SW 1271 (cell line): ENCODE measurements at regions not wholly inside any gene's neighbourhood (a gene's known extent, or its start where the extent isn't known, plus 50 kb on each side); places are given as distances from the start of the nearest gene placed in this dataset.

Source experiments
- DNase-seq, 2 experiments: peaks; one replicate each; lab custom pipeline; 2025; lab: John Stamatoyannopoulos, UW

- no peak for DNase-seq
Observed at GRCh38 chr18:55090564-55091188, 131.4 kb upstream of the CCDC68 start.

GRCh38 chr18:55089610-55090009 is 130.3 kb upstream of the CCDC68 start:
- no peak for DNase-seq

- no peak for DNase-seq
Observed at GRCh38 chr18:55088561-55088960, 129.3 kb upstream of the CCDC68 start.

DNA sequence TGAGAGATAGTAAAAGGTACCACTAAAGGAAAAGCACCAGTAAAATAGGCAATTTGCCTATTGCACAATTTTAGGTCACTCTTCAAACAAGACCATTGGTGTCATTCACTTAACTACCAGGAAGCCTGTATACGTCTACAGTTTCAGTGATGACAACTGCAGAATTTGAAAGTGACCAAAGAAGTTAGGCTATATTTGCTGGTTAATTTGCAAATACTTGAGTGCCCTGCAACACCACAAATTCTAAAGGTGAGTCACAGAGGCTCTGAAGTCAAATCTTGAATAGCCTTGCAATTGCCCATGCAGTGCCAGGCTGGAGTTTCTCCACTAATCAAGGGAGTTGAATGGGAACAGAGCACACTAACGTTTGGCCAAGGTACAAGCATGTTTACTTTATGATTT is 128.7 kb upstream of the CCDC68 start:
- DNase-seq: no peak

DNA sequence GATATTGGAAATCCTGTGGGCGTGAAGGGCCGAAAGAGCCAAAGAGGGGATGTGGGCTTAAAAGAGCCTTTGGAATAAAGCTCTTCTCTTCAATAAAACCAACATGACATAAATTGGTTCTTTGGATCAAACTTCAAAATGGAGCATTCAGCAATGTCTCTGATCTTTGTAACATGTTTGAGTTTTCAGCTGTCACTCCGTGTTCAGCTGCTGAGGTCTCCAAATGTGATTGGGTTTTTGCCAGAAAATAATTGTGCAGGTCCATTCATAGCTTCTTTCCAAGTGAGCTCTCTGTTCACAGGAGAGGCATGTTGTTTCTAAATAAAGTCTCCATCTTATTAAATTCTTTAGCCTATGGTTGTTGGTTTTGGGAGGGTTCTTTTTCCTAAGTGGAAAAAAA is 127.6 kb upstream of the CCDC68 start:
- DNase-seq: no peak

DNA sequence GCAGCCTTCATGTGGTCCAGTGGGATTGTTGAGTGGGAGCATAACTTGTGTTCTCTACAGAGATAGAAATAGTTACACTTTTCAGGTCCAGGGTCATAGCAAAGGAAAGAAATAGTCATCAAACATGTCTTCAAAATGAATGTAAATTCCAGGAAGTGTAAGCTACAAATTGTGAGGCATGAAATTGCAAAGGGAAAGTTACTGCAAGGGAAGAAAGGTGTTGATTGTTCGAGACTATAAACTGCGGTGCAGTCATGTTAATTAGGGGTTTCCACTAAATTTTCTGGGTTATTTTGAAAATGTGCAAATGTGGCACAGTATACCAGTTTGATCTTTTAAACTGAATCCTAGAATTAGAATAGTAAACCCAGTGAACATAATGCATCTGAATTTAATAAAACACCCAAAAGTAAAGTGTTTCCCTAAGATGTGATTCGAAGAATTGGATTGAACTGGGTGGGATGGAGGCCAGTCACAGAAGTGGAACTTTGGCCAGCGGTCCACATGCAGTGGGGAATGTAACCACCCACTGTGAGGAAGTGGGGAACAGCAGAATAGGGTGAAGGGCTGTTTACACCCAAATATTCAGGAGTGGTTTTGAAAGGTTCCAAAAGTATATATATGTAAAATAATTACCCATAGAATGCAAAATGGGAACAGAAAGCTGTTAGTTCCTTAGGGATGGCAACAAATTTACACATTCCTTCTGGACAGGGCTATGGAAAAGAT is 126.5 kb upstream of the CCDC68 start:
- DNase-seq: no peak

DNA sequence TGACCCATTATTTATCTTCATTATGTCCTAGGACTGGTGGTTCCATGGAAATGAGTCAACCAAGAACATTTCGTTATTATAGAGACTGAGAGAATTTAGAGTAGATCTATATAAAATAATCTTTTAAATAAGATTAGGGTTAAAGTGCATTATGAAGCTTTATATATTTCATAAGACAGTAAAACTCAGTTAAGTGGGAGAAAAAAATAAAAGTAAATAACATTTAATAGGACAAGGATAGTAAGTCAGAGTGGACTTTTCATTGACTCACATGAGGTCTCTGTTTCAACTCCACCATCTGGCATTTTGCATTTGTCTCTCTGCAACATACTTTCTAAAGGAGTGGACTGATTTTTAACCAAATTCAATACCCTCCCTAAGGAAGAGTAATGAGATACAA is 125.3 kb upstream of the CCDC68 start:
- DNase-seq: no peak

GRCh38 chr18:55083461-55083860 is 124.2 kb upstream of the CCDC68 start:
- DNase-seq: no peak

- no peak for DNase-seq
Observed at GRCh38 chr18:55079481-55080355, 120.5 kb upstream of the CCDC68 start.

- no peak for DNase-seq
Observed at GRCh38 chr18:55079067-55079466, 119.8 kb upstream of the CCDC68 start.

GRCh38 chr18:55078303-55078932 is 119.2 kb upstream of the CCDC68 start:
- no peak for DNase-seq

GRCh38 chr18:55076643-55077218 is 117.5 kb upstream of the CCDC68 start:
- DNase-seq: no peak

- DNase-seq: no peak
Observed at GRCh38 chr18:55073834-55074233, 114.6 kb upstream of the CCDC68 start.

GRCh38 chr18:55073116-55073515 is 113.9 kb upstream of the CCDC68 start:
- no peak for DNase-seq

DNA sequence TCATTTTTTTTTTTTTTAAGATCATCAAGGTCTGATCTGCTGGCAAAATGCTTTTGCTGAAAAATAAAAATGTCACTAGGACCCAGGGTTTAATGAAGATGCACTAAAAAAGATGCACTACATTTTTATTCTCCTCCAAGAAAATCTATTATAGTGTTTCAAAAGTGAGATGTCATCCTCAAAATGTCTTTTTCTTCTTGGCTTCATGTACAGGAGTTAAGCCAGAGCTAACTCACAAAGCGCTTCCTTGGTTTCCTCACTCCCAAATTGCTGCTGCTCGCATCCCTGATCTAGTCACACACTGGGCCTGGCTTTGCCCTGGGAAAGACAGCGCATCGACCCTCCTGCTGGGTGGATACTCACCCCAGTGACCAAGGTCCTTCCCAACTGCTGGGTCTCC is 113.4 kb upstream of the CCDC68 start:
- no peak for DNase-seq

DNA sequence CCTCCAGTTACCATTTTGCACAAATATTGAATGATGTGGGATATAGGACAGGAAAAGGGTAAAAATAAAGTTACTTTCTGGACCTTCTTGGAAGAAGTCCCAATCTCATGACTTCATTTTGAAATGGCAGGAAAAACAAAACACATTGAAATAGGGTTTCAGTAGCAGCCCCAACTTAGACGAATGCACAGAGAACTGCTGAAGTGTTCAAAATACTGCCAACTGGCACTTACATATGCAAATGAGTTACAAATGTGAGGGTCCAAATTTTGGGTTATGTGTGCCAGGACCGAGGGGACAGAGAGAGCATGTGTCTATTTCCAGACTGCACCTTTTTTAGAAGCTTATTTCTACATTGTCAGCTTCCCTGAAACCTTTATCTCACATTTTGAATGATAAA is 112.9 kb upstream of the CCDC68 start:
- DNase-seq: no peak

DNA sequence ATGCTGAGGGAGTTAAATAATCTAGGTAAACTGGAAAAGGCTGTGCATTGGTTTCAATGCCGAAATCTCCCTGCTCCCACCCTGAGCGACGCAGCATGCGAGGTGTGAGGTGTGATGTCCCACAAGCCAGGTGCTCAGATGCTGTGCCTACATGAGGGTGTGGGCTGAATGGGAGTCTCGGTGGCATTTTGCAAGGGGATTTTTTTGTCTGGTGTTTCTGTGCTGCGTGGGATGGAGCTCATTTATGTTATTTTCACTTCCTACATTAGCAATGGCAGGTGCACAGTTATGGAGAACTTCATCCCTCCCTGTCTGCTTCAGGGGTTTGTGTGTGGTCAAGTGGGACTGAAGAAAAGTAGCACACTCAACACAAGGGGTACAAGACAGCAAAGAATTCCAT is 110.2 kb upstream of the CCDC68 start:
- DNase-seq: no peak

DNA sequence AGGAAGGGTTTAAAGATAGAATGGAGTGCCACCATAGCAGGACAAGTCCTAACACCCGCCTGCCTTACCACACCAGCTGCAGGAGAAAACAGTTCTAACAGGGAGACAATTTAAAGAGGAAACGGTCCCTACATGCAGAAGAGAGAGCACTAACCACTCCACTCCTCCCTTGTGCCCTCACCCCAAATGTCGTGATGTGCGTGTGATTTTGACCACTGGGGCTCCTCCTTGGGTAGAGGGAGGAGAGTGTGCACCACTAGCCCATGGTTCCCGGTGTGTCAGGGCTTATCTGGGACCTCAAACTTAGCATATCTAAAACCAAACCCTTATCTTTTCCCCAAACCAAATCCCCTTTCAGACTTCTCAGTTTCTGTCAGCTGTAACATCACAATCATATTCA is 105.5 kb upstream of the CCDC68 start:
- DNase-seq: no peak

DNA sequence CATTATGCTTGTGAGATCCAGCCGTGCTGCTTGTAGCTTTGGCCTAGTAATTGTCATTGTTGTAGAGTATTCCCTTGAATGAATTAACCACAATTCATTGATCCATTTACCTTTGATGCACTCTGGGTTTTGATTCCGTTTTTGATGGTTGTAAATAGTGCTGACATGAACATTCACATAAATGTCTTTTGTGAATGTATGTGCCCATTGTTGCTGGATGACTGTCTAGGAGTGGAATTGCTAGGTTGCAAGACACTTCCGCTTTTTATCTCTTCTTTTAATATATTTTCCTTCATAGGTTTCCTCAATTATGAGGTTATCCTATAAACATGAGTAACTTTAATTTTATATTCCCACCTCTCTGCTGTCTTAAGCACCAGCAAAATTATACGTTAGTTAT is 104.8 kb upstream of the CCDC68 start:
- no peak for DNase-seq

- no peak for DNase-seq
Observed at GRCh38 chr18:55054021-55054990, 95.0 kb upstream of the CCDC68 start.

- no peak for DNase-seq
Observed at GRCh38 chr18:55048892-55049291, 89.6 kb upstream of the CCDC68 start.
